ENCODE measurements at regions not wholly inside any gene's neighbourhood (a gene's known extent, or its start where the extent isn't known, plus 50 kb on each side); places are given as distances from the start of the nearest gene placed in this dataset.

DNA sequence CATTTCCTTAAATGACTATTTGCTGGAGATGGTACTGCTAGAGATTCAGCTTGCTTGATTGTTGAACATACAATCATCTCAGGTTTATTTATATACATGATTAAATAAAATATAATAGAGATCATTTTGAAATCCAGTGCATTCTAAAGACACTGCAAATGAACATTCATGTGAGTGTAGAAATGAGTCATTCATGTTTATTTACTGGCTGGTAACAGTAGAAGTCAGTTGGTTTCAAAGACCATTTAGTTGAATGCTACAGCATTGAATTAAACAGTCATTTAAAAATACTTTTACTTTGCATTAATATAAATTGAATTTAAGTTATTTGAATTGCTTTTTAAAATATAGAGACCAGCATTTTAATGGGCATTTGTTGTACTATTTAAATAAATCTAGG, 551.9 kb upstream of the GOLIM4 start:
- TF ChIP-seq CTCF (IDR thresholded peaks at IDR 0.05) (no peak), POLR2A (IDR thresholded peaks at IDR 0.05) (no peak), EP300 (IDR thresholded peaks at IDR 0.05) (no peak)

All from ovary (tissue), 3 donors.